Esophagus (tissue), 2 donors: ENCODE measurements at regions not wholly inside any gene's neighbourhood (a gene's known extent, or its start where the extent isn't known, plus 50 kb on each side); places are given as distances from the start of the nearest gene placed in this dataset.

Experiments
- H3K27ac ChIP-seq, 2 donors: one replicate each; pipeline ENCODE4 v1.5.1; 2013; ENCODE audit warnings: low read depth in 2 of 2, mild to moderate bottlenecking in 2 of 2, inconsistent platforms in 1 of 2, low read length in 1 of 2, moderate library complexity in 1 of 2
- H3K27me3 ChIP-seq, 2 donors: one replicate each; pipeline ENCODE4 v1.6.1; 2013; ENCODE audit warnings: low read length in 2 of 2, control low read depth in 1 of 2, mild to moderate bottlenecking in 1 of 2; ENCODE audit not compliant: insufficient read depth in 2 of 2, control insufficient read depth in 1 of 2
- H3K36me3 ChIP-seq, 2 donors: one replicate each; pipeline ENCODE4 v1.6.1; 2013; ENCODE audit warnings: low read length in 1 of 2; ENCODE audit not compliant: control insufficient read depth in 2 of 2, insufficient read depth in 2 of 2
- H3K4me1 ChIP-seq, 2 donors: one replicate each; pipeline ENCODE4 v1.6.1; 2013; ENCODE audit warnings: low read length in 1 of 2; ENCODE audit not compliant: control insufficient read depth in 2 of 2, insufficient read depth in 2 of 2
- H3K4me3 ChIP-seq, 2 donors: one replicate each; pipeline ENCODE4 v1.5.1; 2013; ENCODE audit warnings: low read length in 2 of 2, mild to moderate bottlenecking in 2 of 2, low read depth in 1 of 2, moderate library complexity in 1 of 2
- H3K9me3 ChIP-seq, 2 donors: one replicate each; pipeline ENCODE4 v1.6.1; 2013; ENCODE audit warnings: mild to moderate bottlenecking in 2 of 2, low read depth in 1 of 2, low read length in 1 of 2, moderate library complexity in 1 of 2; ENCODE audit not compliant: control insufficient read depth in 2 of 2, insufficient read depth in 1 of 2
- WGBS, 2 donors: extraction: QIAGEN DNeasy Blood & Tissue Kit; methylation state at CpG; one replicate each; pipeline ENCODE4 v1.1.7; 2013; 5-methylcytosine and 5-hydroxymethylcytosine counted together
- donor health status: healthy with polysubstance abuse.
- donor health status: Bipolar disorder and iron deficiency.

GRCh38 chr6:9370480-9370879, 935.1 kb upstream of the SLC35B3 start:
- no peak overlapping the region for H3K4me3 ChIP-seq
- no peaks in the 10 kb centered on the region for H3K36me3 ChIP-seq
- H3K27me3 ChIP-seq, result no peaks in the 10 kb centered on the region
- no peak overlapping the region for H3K27ac ChIP-seq
- no peaks in the 10 kb centered on the region for H3K9me3 ChIP-seq
- 48 to 63% methylated on average over 2 of the region's 2 CpGs for WGBS, 2 donors
- H3K4me1 ChIP-seq, result no peaks in the 10 kb centered on the region

- Histone ChIP-seq H3K4me3 (no peak overlapping the region), H3K27me3 (no peaks in the 10 kb centered on the region), H3K36me3 (no peaks in the 10 kb centered on the region), H3K9me3 (no peaks in the 10 kb centered on the region), H3K27ac (no peak overlapping the region), H3K4me1 (no peaks in the 10 kb centered on the region)
These were observed 930.0 kb upstream of the SLC35B3 start for GRCh38 chr6:9365378-9365777.

- no peak overlapping the region for H3K27ac ChIP-seq
- H3K36me3 ChIP-seq, result no peaks in the 10 kb centered on the region
- H3K9me3 ChIP-seq, result no peaks in the 10 kb centered on the region
- WGBS, 2 donors, result 77 to 84% methylated on average over 2 of the region's 2 CpGs
- no peak overlapping the region for H3K4me3 ChIP-seq
- H3K27me3 ChIP-seq, result no peaks in the 10 kb centered on the region
- H3K4me1 ChIP-seq, result no peaks in the 10 kb centered on the region
These were observed 926.4 kb upstream of the SLC35B3 start for GRCh38 chr6:9361749-9362148.

DNA sequence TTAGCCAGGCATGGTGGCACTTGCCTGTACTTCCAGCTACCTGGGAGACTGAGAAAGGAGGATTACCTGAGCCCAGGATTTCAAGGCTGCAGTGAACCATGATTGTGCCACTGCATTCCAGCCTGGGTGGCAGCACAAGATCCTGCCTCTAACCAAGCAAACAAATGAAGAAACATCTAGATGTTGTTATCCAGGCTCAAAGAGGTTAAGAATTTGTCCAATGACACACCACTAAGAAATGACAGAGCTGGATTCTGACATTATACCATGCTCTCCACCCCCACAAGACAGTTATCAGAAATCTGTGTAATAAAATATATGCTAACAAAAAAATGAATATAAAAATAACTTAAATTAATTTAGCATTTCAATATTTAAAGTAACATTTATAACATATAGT, 925.5 kb upstream of the SLC35B3 start:
- Histone ChIP-seq H3K9me3 (no peaks in the 10 kb centered on the region), H3K36me3 (no peaks in the 10 kb centered on the region), H3K27me3 (no peaks in the 10 kb centered on the region), H3K4me1 (no peaks in the 10 kb centered on the region), H3K27ac (no peak overlapping the region), H3K4me3 (no peak overlapping the region)

DNA sequence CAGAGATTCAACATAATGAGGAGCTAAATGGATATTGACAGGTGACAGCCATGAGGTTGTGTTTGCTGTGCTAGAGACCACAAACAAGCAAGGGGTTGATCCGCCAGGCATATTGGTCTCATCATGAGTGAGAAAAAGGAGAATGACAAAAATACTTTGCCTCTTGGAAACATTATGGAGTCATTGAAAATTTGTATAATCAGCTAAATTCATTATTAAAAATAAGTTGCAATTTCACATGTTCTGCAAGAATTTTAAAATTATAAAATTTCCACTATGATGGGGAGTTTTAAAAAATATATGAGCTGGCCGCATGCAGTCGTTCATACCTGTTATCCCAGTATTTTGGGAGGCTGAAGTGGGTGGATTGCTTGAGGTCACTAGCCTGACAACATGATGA, 912.3 kb upstream of the SLC35B3 start:
- Histone ChIP-seq H3K4me1 (no peaks in the 10 kb centered on the region), H3K9me3 (no peaks in the 10 kb centered on the region), H3K27me3 (no peaks in the 10 kb centered on the region), H3K4me3 (no peak overlapping the region), H3K36me3 (no peaks in the 10 kb centered on the region), H3K27ac (no peak overlapping the region)
- WGBS, 2 donors, result 83 to 88% methylated on average over 3 of the region's 3 CpGs

DNA sequence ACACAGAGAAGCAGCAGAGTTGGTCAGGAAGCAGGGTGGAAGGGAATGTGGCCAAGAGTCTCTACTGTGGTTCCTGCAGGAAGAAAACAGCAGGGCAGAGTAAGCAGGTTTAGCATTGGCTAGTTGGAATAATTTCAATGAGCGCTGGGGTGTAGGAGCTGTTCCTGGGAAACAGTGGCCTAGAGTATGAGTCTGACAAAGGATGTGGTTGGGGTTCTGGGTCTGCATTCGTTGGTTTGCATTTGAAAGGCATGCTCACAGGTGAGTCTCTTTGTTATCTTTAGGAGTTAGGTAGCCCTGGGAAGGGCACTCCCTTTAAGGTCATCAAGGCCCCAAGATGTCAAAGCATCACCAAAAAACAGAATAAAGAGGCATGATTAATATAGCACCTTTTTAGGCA, 911.6 kb upstream of the SLC35B3 start:
- no peak overlapping the region for H3K4me3 ChIP-seq
- H3K27ac ChIP-seq, result no peak overlapping the region
- H3K27me3 ChIP-seq, result no peaks in the 10 kb centered on the region
- H3K9me3 ChIP-seq, result no peaks in the 10 kb centered on the region
- WGBS, 2 donors, result 78 to 85% methylated on average over 2 of the region's 2 CpGs
- no peaks in the 10 kb centered on the region for H3K4me1 ChIP-seq
- no peaks in the 10 kb centered on the region for H3K36me3 ChIP-seq

DNA sequence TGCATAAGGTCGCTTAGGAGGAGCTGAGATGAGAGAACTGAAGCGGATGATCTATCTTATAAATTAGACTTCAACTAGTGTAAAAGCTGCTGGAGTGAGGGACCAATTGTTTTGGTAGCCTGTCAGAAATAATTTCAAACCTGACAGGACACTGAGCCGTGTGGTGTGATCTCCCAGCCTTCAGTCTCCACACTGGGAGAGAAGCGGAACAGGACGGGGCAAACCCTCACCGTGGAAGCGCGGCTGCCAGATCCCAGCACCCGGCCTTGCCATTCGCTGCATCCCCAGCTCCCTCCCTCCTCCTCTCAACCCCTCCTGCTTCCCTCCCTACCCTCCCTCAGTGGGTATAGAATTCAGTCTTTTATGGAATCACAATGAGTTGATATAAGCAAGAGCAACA, 900.1 kb upstream of the SLC35B3 start:
- Histone ChIP-seq H3K9me3 (no peaks in the 10 kb centered on the region), H3K36me3 (no peaks in the 10 kb centered on the region), H3K4me1 (no peaks in the 10 kb centered on the region), H3K27me3 (no peaks in the 10 kb centered on the region), H3K4me3 (no peak overlapping the region), H3K27ac (no peak overlapping the region)
- 61 to 68% methylated on average over 10 of the region's 10 CpGs for WGBS, 2 donors

GRCh38 chr6:9334979-9335378, 899.6 kb upstream of the SLC35B3 start:
- 56 to 58% methylated on average over 3 of the region's 3 CpGs for WGBS, 2 donors
- no peaks in the 10 kb centered on the region for H3K27me3 ChIP-seq
- no peaks in the 10 kb centered on the region for H3K9me3 ChIP-seq
- H3K4me1 ChIP-seq, result no peaks in the 10 kb centered on the region
- H3K36me3 ChIP-seq, result no peaks in the 10 kb centered on the region
- H3K27ac ChIP-seq, result no peak overlapping the region
- no peak overlapping the region for H3K4me3 ChIP-seq

DNA sequence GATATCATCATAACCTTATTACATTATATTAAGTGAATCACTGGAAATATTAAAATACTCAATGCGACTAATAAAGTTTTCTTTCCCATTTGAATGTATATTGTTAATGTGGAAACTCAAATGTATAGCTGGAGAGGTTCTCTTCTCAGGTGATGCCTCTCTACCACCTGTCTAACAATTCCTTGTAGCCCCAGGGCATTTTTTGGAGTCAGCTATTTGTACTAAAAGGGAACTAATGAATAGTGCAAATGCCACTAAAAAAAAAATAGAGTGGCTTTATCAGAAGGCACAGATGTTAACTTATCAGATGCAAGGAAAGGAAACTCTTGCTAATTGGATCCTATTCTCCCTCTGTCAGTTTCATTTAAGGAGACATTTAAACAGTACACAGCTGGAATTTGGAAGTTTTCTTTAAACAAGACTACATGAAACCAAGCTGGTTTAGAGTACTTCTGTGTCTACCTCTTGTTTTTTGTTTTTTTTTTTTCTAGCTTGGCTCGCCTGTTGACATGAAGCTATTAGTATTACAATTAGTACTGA, 897.0 kb upstream of the SLC35B3 start:
- Histone ChIP-seq H3K36me3 (no peaks in the 10 kb centered on the region), H3K27me3 (no peaks in the 10 kb centered on the region), H3K4me3 (no peak overlapping the region), H3K9me3 (no peaks in the 10 kb centered on the region), H3K27ac (no peak overlapping the region), H3K4me1 (no peaks in the 10 kb centered on the region)
- WGBS, 2 donors, result 80 to 87% methylated on average over 2 of the region's 2 CpGs

GRCh38 chr6:9316831-9317230, 881.5 kb upstream of the SLC35B3 start:
- H3K36me3 ChIP-seq, result no peaks in the 10 kb centered on the region
- H3K4me1 ChIP-seq, result no peaks in the 10 kb centered on the region
- H3K4me3 ChIP-seq, result no peak overlapping the region
- 75 to 84% methylated on average over 3 of the region's 3 CpGs for WGBS, 2 donors
- no peaks in the 10 kb centered on the region for H3K27me3 ChIP-seq
- no peaks in the 10 kb centered on the region for H3K9me3 ChIP-seq
- H3K27ac ChIP-seq, result no peak overlapping the region
